Activated naive CD8-positive, alpha-beta T cell treated with anti-CD3 and anti-CD28 coated beads, Interleukin-2, amount 10 ng/mL, durations not matched to agents 7 days and 5 days (primary cell): ENCODE measurements at regions not wholly inside any gene's neighbourhood (a gene's known extent, or its start where the extent isn't known, plus 50 kb on each side); places are given as distances from the start of the nearest gene placed in this dataset.

ENCODE experiments used
- ATAC-seq: fragments of 150-1000 bp; cut with Tn5 transposase; one replicate; pipeline ENCODE4 v1.10.0; 2021; ENCODE audit warnings: low read depth, moderate library complexity
- POLR2A ChIA-PET: fragments of 350-600 bp; sonication (Branson Sonifier 250); formaldehyde crosslinking; loops from one replicate; lab custom pipeline; 2021; ENCODE audit warnings: antibody characterized with exemption; lab: Charles Lee
- DNase-seq: peaks from one replicate; pipeline ENCODE4 v3.0.0; 2021
- H3K27ac Mint-ChIP-seq: one replicate; pipeline ENCODE4 v1.8.0; 2022; ENCODE audit warnings: mild to moderate bottlenecking, mixed read lengths
- H3K27me3 Mint-ChIP-seq: one replicate; pipeline ENCODE4 v1.8.0; 2022; ENCODE audit warnings: mild to moderate bottlenecking, moderate library complexity, mixed read lengths
- H3K36me3 Mint-ChIP-seq: one replicate; pipeline ENCODE4 v1.8.0; 2021; ENCODE audit warnings: mild to moderate bottlenecking, mixed read lengths
- H3K4me1 Mint-ChIP-seq: one replicate; pipeline ENCODE4 v1.8.0; 2021; ENCODE audit warnings: mixed read lengths
- H3K4me3 Mint-ChIP-seq: one replicate; pipeline ENCODE4 v1.8.0; 2022; ENCODE audit warnings: mild to moderate bottlenecking, moderate library complexity, mixed read lengths
- H3K9me3 Mint-ChIP-seq: one replicate; pipeline ENCODE4 v1.8.0; 2021; ENCODE audit warnings: mixed read lengths

DNA sequence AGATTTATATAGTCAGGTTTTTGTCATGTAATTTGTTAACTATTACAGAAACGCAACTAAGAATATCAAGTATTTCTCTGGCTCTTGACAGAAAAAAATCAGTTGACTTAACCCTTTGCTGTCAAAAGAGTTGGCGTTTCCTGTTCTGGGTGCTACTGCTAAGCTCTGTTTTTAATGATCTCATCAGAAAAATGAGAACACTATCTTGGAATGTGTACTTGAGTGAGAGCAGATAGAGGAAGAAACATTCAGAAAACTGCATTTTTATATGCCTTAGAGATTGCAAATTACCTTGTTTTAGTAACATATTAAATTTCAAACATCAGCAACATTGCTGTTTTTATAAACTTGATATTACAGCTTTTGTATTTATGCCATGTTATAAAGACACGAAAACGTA lies 297.9 kb downstream of the RDH14 start:
- POLR2A ChIA-PET, result no interaction called here
- no peak overlapping the region for H3K27ac Mint-ChIP-seq

DNA sequence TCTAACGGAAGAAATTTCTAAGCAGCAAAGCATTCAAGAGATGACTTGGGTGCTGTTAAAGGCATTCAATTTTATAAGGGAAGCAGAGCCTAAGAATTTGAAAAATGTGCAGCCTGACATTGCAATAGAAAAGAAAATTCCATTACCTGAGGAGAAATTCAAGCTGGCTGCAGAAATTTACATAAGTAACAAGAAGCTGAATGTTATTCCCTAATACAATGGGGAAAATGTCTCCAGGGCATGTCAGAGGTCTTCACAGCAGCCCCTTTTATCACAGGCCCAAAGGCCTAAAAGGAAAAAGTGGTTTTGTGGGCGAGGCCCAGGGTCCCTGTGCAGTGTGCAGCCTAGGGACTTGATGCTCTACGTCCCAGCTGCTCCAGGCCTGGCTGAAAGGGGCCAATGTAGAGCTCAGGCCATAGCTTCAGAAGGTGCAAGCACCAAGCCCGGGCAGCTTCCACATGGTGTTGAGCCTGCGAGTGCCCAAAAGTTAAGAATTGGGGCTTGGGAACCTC lies 306.7 kb downstream of the RDH14 start:
- POLR2A ChIA-PET, result no interaction called here
- H3K4me3 Mint-ChIP-seq, result no peak overlapping the region
- no peaks in the 10 kb centered on the region for H3K4me1 Mint-ChIP-seq
- no peaks in the 10 kb centered on the region for H3K9me3 Mint-ChIP-seq
- no peak for ATAC-seq
- H3K36me3 Mint-ChIP-seq, result no peaks in the 10 kb centered on the region
- H3K27ac Mint-ChIP-seq, result no peak overlapping the region
- no peak for DNase-seq
- no peaks in the 10 kb centered on the region for H3K27me3 Mint-ChIP-seq

More for the DNA sequence above, 297.9 kb downstream of the RDH14 start:
- H3K4me1 Mint-ChIP-seq, result no peaks in the 10 kb centered on the region
- DNase-seq (no peak), ATAC-seq (no peak)
- no peak overlapping the region for H3K4me3 Mint-ChIP-seq
- H3K27me3 Mint-ChIP-seq, result no peaks in the 10 kb centered on the region
- H3K36me3 Mint-ChIP-seq, result no peaks in the 10 kb centered on the region
- no peaks in the 10 kb centered on the region for H3K9me3 Mint-ChIP-seq

GRCh38 chr2:18251486-18251885 lies 309.0 kb downstream of the RDH14 start:
- Mint-ChIP-seq H3K9me3 (no peaks in the 10 kb centered on the region), H3K4me1 (no peaks in the 10 kb centered on the region), H3K4me3 (no peak overlapping the region), H3K27me3 (no peaks in the 10 kb centered on the region), H3K27ac (no peak overlapping the region), H3K36me3 (no peaks in the 10 kb centered on the region)
- ATAC-seq, result no peak
- POLR2A ChIA-PET, result no interaction called here
- no peak for DNase-seq

GRCh38 chr2:18247282-18248110 lies 313.0 kb downstream of the RDH14 start:
- Mint-ChIP-seq H3K27ac (no peak overlapping the region), H3K36me3 (no peaks in the 10 kb centered on the region), H3K27me3 (no peaks in the 10 kb centered on the region), H3K4me3 (no peak overlapping the region), H3K9me3 (no peaks in the 10 kb centered on the region), H3K4me1 (no peaks in the 10 kb centered on the region)
- POLR2A ChIA-PET, result no interaction called here
- DNase-seq, result no peak
- ATAC-seq, result no peak

GRCh38 chr2:18245375-18245774 lies 315.1 kb downstream of the RDH14 start:
- no peaks in the 10 kb centered on the region for H3K36me3 Mint-ChIP-seq
- POLR2A ChIA-PET, result no interaction called here

DNA sequence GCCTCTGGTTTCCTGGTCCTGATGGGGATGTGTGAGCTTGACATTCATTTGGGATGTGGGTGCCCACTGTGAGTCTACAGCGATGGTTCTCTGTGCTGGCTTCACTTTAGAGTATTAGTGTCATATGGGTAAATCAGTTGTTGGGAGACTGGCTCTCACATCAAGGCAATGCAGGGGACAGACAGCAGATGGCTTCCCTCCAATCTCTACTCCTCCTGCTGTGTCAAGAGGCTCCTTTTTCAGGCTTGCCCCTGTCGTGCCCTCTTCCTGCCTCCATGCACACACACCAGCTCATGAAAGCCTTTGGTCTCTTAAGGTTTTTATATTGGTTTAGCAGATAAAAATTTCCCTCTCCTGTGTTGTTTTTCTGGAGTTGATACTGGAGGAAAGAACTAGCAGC lies 315.6 kb downstream of the RDH14 start:
- ATAC-seq, result no peak
- DNase-seq, result no peak
- Mint-ChIP-seq H3K27ac (no peak overlapping the region), H3K9me3 (no peaks in the 10 kb centered on the region), H3K4me1 (no peaks in the 10 kb centered on the region), H3K4me3 (no peak overlapping the region), H3K27me3 (no peaks in the 10 kb centered on the region), H3K36me3 (no peaks in the 10 kb centered on the region)
- POLR2A ChIA-PET, result no interaction called here

More at GRCh38 chr2:18245375-18245774, 315.1 kb downstream of the RDH14 start:
- H3K4me3 Mint-ChIP-seq, result no peak overlapping the region
- ATAC-seq (no peak), DNase-seq (no peak)
- H3K27me3 Mint-ChIP-seq, result no peaks in the 10 kb centered on the region
- H3K4me1 Mint-ChIP-seq, result no peaks in the 10 kb centered on the region
- no peak overlapping the region for H3K27ac Mint-ChIP-seq
- H3K9me3 Mint-ChIP-seq, result no peaks in the 10 kb centered on the region

DNA sequence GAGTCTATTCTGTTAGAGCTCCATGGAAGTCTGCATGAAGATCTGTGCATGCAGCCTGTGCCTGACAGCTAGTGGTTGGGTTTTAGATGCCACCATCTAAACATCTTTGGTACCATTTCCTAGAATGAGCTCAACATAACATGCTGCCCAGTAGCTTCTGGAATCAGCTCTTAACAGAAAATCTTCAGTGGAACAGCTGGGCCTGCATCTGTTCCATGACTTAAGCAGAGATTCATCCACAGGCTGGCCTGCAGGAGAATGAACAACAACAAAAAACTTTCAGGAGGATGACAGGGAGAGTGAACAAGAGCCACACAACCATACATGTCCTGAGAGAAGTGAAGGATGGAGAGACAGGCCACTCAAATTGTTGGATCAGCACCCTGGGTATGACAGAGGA lies 316.6 kb downstream of the RDH14 start:
- POLR2A ChIA-PET, result no interaction called here
- ATAC-seq, result no peak
- Mint-ChIP-seq H3K4me1 (no peaks in the 10 kb centered on the region), H3K27ac (no peak overlapping the region), H3K4me3 (no peak overlapping the region), H3K27me3 (no peaks in the 10 kb centered on the region), H3K9me3 (no peaks in the 10 kb centered on the region), H3K36me3 (no peaks in the 10 kb centered on the region)
- DNase-seq, result no peak

DNA sequence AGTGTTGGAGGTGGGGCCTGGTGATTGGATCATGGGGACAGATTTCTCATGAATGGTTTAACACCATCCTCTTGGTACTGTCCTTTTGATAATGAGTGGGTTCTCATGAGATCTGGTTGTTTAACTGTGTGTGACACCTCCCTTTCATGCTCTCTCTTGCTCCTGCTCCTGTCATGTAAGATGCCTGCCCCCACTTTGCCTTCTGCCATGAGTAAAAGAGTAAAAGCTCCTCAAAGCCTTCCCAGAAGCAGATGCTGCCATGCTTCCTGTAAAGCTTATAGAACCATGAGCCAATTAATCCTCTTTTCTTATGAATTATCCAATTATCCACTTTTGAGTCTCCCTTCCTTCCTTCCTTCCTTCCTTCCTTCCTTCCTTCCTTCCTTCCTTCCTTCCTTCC lies 317.7 kb downstream of the RDH14 start:
- H3K4me1 Mint-ChIP-seq, result no peaks in the 10 kb centered on the region
- ATAC-seq, result no peak
- no peaks in the 10 kb centered on the region for H3K27me3 Mint-ChIP-seq
- no peaks in the 10 kb centered on the region for H3K9me3 Mint-ChIP-seq
- no peak overlapping the region for H3K4me3 Mint-ChIP-seq
- no peaks in the 10 kb centered on the region for H3K36me3 Mint-ChIP-seq
- DNase-seq, result no peak
- H3K27ac Mint-ChIP-seq, result no peak overlapping the region
- POLR2A ChIA-PET, result no interaction called here

DNA sequence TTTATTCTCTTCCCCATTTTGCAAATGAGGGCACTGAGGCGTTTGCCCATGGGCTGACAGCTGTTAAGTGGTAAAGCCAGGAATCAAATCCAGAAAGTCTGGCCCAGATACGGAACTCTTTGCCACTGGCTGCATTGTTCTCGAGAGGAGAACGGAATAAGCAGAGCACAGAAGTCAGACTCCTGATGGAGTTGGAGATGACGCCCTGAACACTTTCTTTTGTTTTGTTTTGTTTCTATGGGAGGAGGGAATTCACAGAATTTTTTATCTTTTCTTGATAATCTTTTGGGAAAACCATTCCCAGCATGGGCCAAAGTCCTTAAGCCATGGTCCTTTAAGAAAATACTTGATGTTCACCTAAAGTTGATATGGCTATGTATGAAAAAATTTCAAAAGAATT lies 322.2 kb downstream of the RDH14 start:
- Mint-ChIP-seq H3K27ac (no peak overlapping the region), H3K36me3 (no peaks in the 10 kb centered on the region), H3K4me1 (no peaks in the 10 kb centered on the region), H3K27me3 (peaks cover 3% of the 10 kb centered on the region), H3K9me3 (no peaks in the 10 kb centered on the region), H3K4me3 (no peak overlapping the region)
- no peak for ATAC-seq
- no peak for DNase-seq
- POLR2A ChIA-PET, result no interaction called here

DNA sequence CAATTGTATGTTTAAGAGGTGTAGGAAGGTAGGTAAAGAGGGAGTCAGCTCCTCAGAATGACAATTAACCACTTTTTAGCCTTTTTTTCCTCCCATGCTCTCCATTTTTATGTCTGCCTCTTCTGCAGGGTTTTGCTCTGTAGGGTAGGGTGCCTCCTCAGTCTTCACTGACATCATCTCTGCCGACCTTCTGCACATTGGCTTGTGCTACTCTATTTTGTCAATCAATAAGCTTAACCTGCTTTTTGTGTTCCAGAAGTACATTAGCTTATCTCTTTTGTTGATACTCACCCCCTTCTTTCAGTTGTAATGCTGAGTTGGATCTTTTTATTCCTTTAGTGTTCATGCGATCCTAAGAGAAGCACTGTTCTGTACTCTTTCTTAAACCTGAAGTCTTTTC lies 323.2 kb downstream of the RDH14 start:
- peaks cover 3% of the 10 kb centered on the region for H3K27me3 Mint-ChIP-seq
- DNase-seq, result no peak
- no peaks in the 10 kb centered on the region for H3K4me1 Mint-ChIP-seq
- H3K4me3 Mint-ChIP-seq, result no peak overlapping the region
- POLR2A ChIA-PET, result no interaction called here
- no peak overlapping the region for H3K27ac Mint-ChIP-seq
- H3K36me3 Mint-ChIP-seq, result no peaks in the 10 kb centered on the region
- H3K9me3 Mint-ChIP-seq, result no peaks in the 10 kb centered on the region
- ATAC-seq, result no peak

DNA sequence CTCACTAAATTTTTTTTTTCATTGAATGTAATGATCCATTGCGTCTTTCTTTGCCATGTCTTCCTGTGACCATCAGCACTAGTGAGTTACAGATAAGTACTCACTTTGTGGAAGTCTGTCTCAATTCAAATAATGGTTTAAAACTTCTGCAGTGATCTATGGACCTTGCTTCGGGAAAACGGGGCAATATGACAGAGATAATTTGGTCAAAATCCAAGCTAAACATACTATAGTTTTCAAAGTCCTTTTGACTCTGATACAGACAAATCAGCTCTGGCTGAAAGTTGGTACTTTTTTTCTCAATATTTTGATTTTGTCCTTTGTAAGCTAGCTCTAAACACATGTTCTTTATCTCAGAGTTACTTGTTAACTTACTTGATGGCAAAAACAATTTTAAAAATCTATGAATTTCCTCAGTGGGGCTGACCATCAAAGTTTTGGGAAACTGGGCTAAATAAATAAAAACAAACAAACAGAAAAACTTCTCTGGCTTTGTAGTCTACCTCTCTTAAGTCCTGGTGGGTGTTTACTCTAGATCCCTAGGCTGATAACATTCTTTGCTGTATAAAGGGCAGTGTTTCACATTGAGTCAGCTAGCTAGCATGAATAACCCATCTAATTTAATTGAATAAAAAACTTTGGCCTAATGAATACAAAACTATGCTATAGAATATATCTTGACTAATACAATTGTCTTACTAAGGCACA lies 327.6 kb downstream of the RDH14 start:
- Mint-ChIP-seq H3K4me3 (no peak overlapping the region), H3K4me1 (no peaks in the 10 kb centered on the region), H3K9me3 (no peaks in the 10 kb centered on the region), H3K36me3 (no peaks in the 10 kb centered on the region), H3K27me3 (peaks cover 6% of the 10 kb centered on the region), H3K27ac (no peak overlapping the region)
- POLR2A ChIA-PET, result no interaction called here
- ATAC-seq (no peak), DNase-seq (no peak)

GRCh38 chr2:18230668-18231067 lies 329.8 kb downstream of the RDH14 start:
- ATAC-seq (no peak), DNase-seq (no peak)
- Mint-ChIP-seq H3K27ac (no peak overlapping the region), H3K4me3 (no peak overlapping the region), H3K4me1 (no peaks in the 10 kb centered on the region), H3K36me3 (no peaks in the 10 kb centered on the region), H3K27me3 (peaks cover 6% of the 10 kb centered on the region), H3K9me3 (peaks cover under 1% of the 10 kb centered on the region)
- POLR2A ChIA-PET, result no interaction called here

GRCh38 chr2:18219676-18220075 lies 340.8 kb downstream of the RDH14 start:
- Mint-ChIP-seq H3K27ac (no peak overlapping the region), H3K36me3 (no peaks in the 10 kb centered on the region), H3K27me3 (no peaks in the 10 kb centered on the region), H3K9me3 (no peaks in the 10 kb centered on the region), H3K4me1 (no peaks in the 10 kb centered on the region), H3K4me3 (no peak overlapping the region)
- DNase-seq (no peak), ATAC-seq (no peak)
- POLR2A ChIA-PET, result no interaction called here
